ENCODE measurements at regions not wholly inside any gene's neighbourhood (a gene's known extent, or its start where the extent isn't known, plus 50 kb on each side); places are given as distances from the start of the nearest gene placed in this dataset.

DNA sequence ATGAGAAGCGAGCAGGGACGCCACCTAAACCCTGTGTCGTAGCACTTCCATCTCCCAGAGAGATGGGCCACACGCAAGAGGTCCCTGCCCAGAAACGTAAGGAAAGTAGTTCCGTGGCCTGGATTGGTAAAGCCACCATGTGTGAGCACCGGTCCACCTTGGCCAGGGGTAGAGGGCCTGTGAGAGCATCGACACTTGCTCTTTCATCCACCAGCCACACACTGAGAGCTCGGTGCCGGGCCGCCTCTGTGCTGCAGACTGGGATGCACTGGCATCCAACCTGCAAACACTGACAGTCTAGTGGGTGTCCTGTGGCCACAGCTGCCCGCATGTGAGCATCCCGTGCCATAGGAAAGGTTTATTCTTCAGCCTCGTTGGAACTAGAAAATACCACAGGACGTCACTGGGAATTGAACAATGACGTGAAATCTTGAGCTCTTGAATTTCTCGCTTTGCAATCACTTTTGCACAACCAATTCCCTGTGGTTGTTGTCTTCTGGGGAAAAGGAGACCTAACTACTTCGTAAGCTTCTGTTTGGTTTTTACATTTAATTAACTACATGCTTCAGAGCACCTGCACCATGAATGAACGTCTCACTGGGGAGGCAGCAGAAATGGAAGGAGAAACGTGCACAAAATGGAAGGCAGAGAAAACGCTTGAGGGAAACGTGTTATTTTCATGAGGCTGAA lies 212.0 kb upstream of the RAB6C start:
- no peak for DNase-seq

DNA sequence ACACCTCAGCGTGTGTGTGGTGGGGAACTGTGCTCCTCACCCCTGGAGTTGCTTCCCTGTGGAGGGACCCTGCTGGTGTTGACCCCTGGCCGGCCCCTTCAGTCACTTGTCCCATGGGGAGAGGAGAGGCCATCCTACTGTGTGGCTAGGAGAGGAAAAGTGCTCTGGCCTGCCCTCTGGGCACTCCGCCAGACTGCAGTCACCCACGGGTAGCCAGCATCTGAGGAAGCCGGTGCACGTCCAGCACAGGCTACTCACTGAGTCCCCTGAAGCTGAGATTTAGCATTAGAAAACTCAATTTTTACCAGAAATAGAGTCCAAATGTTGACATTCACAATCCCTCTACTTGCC lies 211.5 kb upstream of the RAB6C start:
- no peak for DNase-seq

DNA sequence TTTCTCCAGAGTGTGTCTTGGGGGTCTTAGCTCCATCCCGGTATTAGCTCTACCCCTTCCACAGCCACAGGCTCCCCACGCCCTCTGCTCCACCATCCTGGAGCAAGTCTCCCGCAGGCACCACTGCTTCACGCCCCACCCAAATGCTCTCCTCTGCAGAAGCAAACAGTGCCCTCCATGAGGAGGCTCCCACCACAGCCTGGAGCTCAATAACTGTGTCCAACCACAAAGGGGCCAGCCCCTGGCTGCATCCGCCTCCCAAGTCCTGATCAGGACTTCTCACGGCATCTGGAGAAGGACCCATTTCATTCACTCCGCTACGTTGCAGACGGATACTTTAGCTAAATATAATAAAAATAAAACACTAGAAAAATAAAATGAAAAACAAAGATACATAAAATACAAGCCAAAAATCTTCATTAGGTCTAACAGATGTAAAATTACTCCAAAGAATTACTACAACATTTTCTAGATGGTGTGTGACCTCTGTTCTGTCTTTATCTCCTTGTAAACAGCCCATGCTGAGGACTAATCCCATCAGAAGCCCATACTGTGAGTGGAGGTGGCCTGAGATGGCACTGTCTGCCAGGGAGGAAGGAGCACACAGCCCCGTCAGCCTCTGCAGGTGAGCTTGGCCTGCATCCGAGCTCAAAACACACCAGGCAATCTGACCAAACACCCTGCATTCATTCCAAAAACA lies 210.8 kb upstream of the RAB6C start:
- DNase-seq, result no peak

DNA sequence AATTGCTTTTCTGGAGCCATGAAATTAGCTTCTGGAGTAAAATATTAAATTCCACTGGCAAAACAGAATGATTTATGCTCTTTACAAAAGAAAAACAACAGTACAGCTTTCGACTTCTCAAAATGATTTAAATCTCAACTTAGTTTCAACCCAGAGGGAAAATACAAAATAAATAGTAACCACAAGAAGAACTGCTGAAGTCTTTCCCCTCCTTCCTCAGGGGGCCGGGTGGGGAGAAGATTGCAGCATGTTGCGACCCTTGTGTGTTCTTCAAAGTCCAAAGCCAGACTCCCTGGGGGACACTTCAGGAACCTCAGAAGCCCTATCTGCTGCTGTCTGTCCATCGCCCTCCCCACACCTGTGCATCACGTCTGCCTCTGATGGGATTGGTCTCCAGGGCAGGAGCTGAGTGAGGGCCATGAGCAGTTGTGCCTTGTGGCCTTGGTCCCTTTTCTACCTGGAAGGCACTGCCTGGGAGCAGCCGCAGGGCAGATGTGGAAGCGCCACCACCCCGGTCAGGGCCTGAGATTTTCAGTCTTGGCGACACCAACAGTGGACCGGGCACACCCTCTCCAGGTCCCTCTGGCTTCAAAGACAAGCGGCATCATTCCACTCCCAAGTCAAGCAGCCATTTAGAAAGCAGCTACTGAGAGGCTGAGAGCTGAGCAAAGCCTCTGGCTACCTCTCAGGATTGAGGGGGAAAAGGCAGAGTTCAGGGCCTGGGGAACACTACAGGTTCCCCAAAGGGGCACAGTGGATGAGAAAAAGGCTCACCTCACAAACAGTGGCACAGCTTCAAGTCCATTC lies 210.1 kb upstream of the RAB6C start:
- DNase-seq, result no peak

DNA sequence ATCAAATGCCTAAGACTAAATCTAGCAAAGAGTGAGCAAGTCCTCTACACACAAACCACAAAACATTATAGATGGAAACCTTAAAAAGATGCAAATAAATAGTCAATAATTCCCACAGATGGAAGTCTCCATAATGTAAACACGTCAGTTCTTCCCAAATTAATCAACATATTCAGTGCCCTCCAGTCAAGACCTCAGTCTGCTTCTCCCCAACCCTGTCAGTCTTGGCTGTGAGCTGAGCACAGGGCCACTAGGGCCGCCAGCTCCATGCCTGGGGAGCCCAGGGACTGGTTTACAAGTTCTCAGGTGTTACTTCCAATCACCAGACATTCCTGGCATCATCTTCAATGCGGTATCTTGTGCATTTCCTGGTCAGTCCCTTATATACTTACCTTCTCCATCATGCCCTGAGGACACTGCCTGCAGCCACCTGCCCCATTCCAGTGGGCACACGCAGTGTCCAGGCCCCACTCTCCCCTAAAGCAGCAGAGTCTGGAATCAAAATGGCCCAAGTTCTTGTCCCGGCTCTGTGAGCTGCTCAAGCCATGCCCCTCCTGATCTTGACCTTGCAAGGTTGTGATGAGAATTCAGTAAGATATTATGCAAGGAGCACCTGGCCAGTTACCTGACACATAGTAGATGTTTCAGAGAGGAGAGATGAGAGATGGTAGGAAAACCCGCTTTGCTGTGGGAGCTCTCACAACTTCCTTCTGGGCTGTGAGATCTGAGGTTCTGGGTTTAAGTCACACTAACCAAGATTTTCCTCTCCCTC lies 207.9 kb upstream of the RAB6C start:
- DNase-seq, result no peak

DNA sequence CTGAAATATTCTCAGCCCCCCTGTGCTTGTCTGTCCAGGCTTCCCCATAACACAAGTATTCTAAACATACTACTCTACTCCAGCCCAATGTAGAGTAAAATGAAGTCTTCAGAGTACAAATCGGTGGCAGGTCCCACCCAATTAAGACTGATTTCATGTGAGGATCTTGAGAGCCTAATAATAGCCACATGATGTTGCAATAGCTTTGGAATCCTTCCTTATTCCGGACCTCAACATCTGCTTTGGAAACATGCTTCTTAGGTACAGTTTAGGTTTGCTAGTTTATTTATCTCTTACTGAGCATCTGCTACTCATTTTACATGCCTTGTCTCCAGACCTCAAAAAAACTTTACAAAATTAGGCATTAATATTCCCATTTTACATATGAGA lies 207.3 kb upstream of the RAB6C start:
- DNase-seq, result no peak

DNA sequence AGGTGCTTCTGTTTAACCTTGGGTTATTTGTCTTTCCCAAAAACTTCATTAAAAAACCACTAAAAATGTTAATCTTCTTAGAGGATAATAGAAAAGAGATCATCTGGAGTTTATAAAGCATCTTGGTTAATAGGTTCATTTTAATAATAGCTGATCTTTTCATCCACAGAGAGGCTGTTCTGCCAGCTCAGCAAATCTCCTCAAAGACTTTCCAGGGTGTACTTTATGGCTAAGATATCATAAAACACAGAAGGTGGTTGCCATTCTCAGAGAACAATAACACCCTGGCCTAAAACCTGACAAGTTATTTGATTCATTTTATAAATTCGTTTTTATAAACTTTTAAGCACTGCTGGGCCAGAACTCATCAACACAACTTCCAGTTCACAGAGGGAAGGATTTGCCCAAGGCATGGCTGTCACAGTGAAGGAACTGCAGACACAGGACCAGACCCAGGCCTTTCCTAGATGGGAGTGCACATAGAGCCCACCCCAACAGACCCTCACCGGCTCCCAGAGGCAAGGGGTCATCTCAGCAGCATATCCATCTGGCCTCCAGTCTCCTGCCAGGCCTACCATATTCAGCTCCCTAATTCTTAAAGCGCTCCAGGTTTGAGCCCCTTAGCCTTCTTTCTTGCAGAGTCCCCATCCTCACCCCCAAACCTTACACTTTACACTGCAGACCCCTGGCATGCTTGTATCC lies 203.4 kb upstream of the RAB6C start:
- DNase-seq, result no peak

DNA sequence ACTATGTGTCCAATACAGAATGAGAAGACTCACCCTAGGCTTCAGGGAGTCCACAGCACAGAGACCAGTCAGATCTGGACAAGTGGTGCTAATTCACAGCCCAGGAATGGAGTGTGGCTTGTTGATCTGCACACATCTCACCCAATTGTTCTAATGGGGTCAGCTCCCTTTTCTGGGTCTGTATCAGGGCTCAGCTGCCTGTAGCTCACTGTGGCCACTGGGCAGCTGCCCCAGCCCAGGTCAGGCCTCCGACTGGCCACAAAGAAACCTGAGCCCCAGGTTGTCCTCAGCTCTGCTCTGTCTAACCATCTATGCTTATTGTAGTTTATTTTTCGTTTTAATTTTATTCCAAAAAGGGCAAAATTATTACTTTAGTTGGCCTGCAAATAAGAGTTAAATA lies 202.3 kb upstream of the RAB6C start:
- DNase-seq, result no peak

DNA sequence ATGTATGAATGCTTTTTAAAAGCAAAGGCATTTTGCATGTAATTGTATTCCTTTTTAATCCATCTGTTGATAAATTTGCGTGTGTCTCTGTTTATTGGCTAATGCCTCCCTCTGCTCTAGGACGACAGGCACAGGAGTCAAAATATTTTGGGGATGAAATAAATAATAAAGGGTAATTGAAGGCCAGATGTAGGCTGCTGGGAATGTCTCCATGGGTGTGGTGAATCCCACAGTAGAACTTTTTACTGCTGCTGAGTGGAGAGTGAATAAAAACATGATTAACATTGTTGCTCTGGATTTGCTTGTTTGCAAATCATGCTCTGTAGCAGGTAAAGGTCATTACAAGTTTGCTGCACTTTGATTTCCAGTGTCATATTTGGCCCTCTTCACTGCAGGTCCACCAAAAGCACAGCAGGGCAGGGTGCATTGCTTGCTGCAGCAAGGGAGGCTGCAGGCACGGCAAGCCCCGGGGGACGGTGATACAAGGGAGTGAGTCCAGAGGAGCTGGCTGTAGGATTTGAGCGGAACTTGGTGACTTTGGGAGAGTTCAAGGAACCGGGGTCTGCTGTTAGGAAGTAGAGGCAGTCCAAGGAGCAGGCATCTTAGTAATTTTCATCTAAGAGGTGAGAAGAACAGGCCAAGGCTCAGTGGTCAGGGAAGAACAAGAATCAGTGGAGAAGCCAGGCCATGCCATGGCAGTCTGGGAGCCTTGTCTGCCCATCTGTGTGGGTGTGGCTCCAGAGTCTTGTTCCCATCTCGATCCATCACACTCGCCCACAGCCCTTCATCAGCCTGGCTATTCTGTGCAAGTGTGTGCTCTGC lies 201.5 kb upstream of the RAB6C start:
- no peak for DNase-seq

DNA sequence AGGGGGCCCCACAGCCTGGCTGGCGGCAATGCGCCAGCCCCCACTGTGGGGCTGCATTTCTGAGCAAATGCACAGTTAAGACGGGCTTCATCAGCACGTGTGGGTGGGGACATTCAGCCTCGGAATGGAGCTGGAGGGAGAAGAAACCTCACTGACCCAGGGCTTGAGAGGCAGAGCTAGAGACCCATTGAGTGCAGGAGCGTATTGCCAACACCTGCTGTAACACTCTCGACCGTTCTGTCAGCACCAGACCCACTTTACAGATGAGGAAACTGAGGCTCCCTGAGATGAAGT lies 200.9 kb upstream of the RAB6C start:
- no peak for DNase-seq

DNA sequence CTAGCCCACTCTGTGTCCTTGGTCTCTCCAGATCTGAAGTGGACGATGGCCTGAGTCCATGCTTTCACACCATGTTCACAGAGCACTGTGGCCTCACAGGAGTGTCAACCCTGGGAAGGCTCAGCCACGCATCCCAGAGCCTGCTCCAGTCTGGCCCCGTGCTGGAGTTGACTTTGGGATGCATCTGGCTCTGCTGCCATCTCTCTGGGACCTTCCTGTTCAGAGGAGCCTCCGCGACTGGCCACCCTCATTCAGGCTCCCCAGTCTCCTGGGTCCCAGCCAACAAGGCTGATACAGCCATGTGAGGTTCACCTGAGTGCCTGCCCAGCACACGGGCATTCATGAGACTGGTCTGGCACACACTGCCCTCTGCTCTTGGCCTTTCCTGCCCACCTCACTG lies 199.7 kb upstream of the RAB6C start:
- no peak for DNase-seq

DNA sequence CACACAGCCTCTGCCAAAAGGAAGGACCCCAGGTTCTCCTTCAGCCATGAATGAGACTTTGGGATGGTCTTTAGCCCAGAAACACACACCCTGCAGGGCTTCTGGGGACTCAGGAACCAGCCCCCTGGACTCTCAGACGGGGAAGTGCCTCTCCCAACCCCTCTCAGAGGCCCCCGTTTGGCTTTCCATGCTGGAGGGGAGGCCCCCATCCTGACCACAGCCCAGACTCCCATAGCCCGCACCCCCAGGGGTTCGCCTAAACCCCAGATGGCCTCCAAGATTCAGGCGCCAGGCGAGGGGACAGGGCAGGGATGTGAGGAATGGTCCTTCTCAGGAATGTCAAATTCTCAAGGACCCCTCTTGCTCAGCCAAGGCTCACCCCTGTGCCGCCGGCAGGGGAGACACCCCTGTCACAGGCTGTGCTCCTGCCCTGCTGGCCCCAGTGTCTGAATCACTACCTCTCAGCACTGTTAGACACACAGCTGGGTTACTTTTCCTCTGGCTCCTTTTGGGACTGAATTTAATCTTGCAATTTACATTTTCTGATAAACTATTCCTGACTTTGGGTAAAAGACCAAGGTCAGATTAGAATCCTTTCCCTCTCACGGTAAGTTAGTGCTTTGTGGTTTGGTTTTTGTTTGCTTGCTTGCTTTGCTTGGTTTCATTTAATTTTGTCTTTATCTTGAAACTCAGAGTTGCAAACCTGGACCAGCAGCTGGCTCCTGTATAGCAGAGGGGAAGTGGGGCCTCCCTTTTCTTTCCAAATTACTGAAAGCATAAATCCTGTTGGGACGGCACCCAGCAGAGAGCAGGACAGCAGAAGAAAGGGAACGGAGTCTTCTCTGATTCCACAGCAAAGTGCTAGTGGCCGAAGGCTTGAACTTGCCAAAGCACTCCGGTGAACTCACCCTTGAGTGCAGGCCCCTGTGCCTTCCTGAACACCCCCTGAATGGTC lies 198.9 kb upstream of the RAB6C start:
- no peak for DNase-seq

DNA sequence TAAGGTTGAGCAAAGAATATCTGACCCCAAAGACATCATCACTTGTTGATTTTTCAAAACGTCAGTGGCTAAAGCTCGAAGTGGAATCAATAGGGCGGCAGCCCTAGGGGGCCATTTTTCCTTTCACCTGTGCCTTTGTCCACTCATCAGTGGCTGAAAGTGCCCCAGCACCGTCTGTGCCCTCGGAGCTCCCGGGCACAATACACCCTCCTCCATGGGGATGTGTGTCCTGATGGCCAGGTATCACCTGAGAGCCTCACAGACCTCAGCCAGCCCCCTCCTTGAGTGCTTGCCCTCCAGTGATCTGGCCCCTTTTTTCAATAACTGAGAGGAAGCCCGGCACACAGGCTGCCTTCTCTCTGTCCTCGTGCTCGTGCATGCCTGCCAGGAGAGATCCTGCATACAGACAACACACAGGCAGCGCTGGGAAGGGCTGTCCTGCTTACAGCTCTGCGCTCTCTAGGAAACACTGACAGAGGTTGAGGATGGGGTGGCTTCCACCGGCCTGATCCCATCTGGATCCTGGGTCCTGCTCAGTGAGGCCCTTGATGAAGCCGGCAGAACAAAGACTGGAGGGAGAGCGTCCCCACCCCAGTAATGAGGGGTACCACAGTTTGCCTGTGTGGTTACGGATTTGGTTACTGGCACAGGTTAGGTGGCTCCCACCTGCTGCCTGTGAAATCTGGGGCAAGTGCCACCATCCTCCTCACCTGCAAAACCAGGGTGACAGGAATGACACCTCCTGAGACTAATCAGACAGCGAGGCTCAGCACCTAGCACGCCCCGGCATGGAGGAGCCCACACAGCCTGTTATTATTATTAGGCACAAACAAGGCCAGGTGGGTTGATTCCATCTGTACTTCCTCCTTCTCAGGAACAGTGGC lies 197.5 kb upstream of the RAB6C start:
- DNase-seq, result no peak

DNA sequence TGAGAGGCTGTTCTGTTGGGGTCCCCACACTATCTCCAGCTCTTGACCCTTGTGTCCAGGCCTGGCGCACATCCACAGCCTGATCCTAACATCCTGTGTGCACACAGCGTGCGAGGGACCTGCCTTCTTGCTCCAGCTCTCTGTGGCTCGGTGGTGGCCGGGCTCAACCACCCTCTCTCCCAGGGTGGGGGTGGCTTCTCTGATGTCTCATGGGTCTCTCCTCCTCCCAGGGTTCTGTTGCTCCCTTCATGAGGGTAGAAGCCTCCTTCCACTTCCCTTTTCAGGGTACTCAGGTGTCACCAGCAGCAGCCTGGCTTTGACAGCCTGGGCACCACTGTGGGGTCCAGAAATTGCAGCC lies 196.9 kb upstream of the RAB6C start:
- DNase-seq, result no peak

DNA sequence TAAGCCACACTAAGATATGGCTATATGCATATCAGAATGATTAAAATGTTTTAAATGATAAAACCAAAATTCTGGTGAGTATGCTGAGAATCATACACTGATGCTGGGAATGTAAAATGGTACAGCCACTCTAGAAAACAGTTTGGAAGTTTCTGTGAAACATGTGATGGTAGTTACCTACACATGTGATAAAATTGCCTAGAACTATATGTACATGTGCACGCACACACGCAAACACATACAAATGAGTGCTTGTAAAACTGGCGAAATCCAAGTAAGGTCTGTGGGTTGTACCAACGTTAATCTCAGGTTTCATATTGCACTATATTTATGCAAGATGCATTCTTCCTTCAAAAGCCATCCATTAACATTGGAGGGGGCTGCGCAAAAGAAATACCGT lies 195.0 kb upstream of the RAB6C start:
- no peak for DNase-seq

DNA sequence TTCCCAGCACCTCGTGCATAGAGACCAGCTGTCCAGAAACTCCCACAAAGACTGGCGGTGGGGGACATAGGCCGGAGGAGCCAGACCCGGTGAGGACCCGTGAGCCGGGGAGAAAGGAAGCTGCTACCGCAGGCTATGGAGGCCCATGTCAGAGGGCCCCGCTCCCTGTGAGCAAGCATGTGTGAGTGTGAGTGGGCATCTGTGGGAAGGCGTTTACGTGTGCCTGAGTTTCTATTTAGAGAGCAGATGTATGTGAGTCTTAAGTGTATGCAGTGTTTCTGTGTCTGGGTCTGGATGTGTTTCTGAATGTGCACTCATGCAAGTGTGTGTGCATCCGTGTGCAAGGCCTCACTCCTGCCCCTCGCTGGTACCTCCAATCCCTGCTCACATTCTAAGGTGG lies 187.8 kb upstream of the RAB6C start:
- DNase-seq, result no peak

DNA sequence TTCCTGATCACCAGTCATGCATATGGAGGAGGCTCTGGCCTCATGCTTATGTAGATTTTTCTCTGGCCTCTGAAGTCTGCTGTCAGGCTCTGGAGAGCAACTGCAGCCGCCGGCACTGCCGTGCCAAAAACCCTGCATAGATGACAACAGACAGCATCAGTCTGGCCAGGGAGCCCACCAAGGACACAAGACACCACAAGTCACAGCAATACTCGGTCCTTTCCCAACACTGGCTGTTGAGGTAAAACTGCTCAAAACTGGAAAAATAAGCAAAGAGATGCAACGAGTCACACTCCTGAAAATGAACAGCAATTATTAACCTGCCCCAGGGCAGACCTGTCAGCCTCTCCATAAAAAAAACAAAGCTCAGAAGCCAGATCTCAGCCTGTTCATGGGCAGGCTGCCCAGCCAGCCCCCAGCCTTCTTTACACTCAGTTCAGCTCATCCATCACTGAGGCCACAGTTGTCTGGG lies 186.0 kb upstream of the RAB6C start:
- DNase-seq, result no peak

DNA sequence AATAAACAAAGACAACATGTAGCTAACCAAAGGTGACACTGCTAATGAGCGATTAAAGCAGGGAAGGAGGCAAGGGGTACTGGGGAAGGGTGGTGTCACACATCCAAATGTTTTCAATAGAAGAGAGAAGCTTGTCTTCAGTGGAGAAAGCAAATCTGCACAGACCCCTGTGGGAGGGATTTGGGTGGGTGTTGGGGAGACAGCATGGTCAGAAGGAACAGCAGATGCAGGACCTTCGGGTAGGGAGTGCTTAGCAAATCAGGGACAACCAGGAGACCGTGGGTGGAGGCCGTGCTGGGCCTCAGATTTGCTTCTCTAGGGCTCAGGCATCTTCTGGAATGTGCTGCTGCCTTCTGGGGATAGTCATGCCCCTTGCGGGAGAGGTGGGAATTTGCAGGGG lies 185.3 kb upstream of the RAB6C start:
- DNase-seq, result no peak

DNA sequence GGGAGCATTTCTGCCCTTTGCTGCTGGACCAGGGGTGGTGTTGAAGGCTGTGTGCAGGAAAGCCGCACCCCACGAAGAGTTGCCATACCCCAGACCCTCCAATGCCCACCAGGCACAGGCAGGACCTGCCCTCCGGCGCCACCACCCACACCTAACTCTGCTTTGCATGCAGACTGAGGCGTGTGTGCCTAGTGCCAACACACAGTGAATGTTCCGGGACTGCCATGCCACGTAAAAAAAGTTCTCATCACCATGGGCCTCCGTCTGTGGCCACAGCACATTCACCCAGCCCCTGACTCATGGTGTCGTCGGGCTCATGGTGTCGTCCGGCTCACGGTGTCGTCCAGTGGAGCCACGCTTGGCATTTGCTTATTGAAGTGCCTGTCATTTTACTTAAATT lies 184.9 kb upstream of the RAB6C start:
- no peak for DNase-seq

DNA sequence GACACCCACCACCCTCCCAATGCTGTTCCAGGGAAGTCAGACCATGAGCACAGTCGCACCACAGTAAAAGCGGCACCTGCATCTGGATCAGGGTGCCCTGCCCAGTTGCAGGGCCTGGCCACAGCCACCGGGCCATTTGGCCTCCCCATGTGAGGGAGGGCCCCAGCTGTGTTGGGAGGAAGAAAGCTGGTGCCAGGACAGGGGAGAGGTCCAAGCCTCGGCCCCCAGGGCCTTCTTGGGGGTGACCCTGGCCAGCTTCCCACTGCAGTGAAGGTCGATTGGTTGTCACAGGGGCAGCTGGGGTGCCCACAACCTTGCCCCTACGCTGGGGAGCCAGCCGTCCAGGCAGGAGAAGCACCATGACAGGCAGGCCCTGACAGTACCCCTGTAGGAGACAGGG lies 183.2 kb upstream of the RAB6C start:
- DNase-seq, result no peak

Data from CD4-positive, alpha-beta T cell treated with Interleukin-6 for 4 hours (primary cell).